ENCODE measurements at regions not wholly inside any gene's neighbourhood (a gene's known extent, or its start where the extent isn't known, plus 50 kb on each side); places are given as distances from the start of the nearest gene placed in this dataset.

DNA sequence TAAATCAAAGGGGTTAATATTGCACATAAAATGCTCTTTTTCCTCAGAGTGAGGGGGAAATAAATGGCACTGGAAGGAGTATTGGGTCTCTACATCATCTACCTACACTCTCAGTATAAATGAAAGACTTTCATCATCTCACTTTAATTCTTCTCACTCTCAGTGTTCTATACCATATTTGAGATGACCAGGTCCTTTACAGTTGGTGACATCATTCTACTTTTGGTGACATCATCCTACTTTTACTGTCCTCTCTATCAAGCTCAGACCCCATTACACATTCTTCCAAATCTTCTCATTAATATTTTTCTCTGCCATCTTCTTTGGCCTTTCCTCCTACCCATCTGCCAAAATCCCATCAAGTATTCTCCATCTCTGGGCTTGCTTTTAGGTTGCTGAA, 74.6 kb upstream of the TMEM106B start:
- H3K27ac ChIP-seq (ENCODE audit: low read depth, low read length, poor library complexity, severe bottlenecking), result no peak overlapping the region
- intact Hi-C loops (cut with micrococcal nuclease; ENCODE audit: unreplicated experiment), result no loop called here
- ChIA-PET CTCF (ENCODE audit: unreplicated experiment) (no interaction called here), POLR2A (no interaction called here)
- no peak for DNase-seq (ENCODE audit: low spot score)
- no peak overlapping the region for H2AFZ ChIP-seq (ENCODE audit: low read length)
- TF ChIP-seq, protein P1, sequence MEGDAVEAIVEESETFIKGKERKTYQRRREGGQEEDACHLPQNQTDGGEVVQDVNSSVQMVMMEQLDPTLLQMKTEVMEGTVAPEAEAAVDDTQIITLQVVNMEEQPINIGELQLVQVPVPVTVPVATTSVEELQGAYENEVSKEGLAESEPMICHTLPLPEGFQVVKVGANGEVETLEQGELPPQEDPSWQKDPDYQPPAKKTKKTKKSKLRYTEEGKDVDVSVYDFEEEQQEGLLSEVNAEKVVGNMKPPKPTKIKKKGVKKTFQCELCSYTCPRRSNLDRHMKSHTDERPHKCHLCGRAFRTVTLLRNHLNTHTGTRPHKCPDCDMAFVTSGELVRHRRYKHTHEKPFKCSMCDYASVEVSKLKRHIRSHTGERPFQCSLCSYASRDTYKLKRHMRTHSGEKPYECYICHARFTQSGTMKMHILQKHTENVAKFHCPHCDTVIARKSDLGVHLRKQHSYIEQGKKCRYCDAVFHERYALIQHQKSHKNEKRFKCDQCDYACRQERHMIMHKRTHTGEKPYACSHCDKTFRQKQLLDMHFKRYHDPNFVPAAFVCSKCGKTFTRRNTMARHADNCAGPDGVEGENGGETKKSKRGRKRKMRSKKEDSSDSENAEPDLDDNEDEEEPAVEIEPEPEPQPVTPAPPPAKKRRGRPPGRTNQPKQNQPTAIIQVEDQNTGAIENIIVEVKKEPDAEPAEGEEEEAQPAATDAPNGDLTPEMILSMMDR (conservative IDR thresholded peaks at IDR 0.05; ENCODE audit: low read length), result no peak
- no peak for TF ChIP-seq EZH2phosphoT487 (IDR thresholded peaks at IDR 0.05; ENCODE audit: borderline replicate concordance, low read depth, low read length)
- no peaks in the 10 kb centered on the region for H3K36me3 ChIP-seq (ENCODE audit: insufficient read depth, low read length)
- no peaks in the 10 kb centered on the region for H4K20me1 ChIP-seq (ENCODE audit: insufficient read depth, low read length)
- no peaks in the 10 kb centered on the region for H3K9me2 ChIP-seq (ENCODE audit: insufficient read depth, low read length)
- H3K4me3 ChIP-seq (ENCODE audit: low read depth, low read length, poor library complexity, severe bottlenecking), result no peak overlapping the region
- no peak overlapping the region for H3K4me2 ChIP-seq (ENCODE audit: low read length)
- no peaks in the 10 kb centered on the region for H3K9me3 ChIP-seq (ENCODE audit: low read length)
- H3K79me2 ChIP-seq (ENCODE audit: insufficient read depth, low read depth, low read length), result no peaks in the 10 kb centered on the region
- no peaks in the 10 kb centered on the region for H3K4me1 ChIP-seq (ENCODE audit: insufficient read depth, low read length, poor library complexity, severe bottlenecking)
- no TSS peak for BruUV-seq (replicated peaks)

DNA sequence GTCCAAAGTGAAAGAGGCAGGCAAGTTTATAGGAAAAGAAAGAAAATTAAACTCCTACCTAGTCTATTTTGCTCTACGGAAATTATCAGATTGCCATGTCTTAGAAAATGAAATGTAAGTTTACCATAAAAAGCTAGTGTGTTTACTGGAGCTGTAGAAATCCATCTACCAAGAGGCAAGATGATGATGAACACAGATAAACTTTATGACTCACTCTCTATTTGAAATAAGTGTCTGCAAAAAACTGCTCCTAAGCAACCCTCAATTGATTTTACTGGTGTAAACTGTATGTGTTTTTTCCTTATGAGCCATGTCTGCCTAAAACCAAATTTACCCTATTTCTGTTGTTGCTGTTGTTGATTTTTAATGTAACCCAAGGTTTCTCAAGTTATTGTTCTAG, 73.8 kb upstream of the TMEM106B start:
- intact Hi-C loops (cut with micrococcal nuclease; ENCODE audit: unreplicated experiment), result no loop called here
- Histone ChIP-seq H3K4me2 (ENCODE audit: low read length) (no peak overlapping the region), H3K79me2 (ENCODE audit: insufficient read depth, low read depth, low read length) (no peaks in the 10 kb centered on the region), H3K4me3 (ENCODE audit: low read depth, low read length, poor library complexity, severe bottlenecking) (no peak overlapping the region), H2AFZ (ENCODE audit: low read length) (no peak overlapping the region), H3K36me3 (ENCODE audit: insufficient read depth, low read length) (no peaks in the 10 kb centered on the region), H3K9me2 (ENCODE audit: insufficient read depth, low read length) (no peaks in the 10 kb centered on the region), H4K20me1 (ENCODE audit: insufficient read depth, low read length) (no peaks in the 10 kb centered on the region), H3K9me3 (ENCODE audit: low read length) (no peaks in the 10 kb centered on the region), H3K4me1 (ENCODE audit: insufficient read depth, low read length, poor library complexity, severe bottlenecking) (no peaks in the 10 kb centered on the region), H3K27ac (ENCODE audit: low read depth, low read length, poor library complexity, severe bottlenecking) (no peak overlapping the region)
- no TSS peak for BruUV-seq (replicated peaks)
- no peak for TF ChIP-seq EZH2phosphoT487 (IDR thresholded peaks at IDR 0.05; ENCODE audit: borderline replicate concordance, low read depth, low read length)
- TF ChIP-seq, protein P1 (conservative IDR thresholded peaks at IDR 0.05; ENCODE audit: low read length), result no peak
- DNase-seq (ENCODE audit: low spot score), result no peak
- ChIA-PET CTCF (ENCODE audit: unreplicated experiment) (no interaction called here), POLR2A (no interaction called here)

DNA sequence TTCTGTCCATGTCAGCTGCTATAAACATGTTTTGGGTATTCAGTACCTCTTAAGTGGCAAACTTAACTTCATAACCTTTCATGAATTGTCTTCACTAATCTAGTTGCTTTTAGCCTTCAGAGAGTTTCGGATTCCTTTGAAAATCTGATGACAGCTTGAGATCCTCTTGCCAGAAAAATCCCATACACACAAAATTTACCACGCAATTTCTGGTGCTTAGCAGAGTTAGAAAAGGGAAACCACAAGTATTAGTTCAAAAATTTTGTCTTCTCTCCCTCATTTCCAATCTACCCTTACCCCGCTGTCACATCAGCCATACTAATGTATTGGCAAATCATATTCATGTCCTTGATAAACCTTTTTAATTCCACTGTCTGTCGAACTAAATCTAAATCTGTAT, 72.7 kb upstream of the TMEM106B start:
- no peaks in the 10 kb centered on the region for H4K20me1 ChIP-seq (ENCODE audit: insufficient read depth, low read length)
- H3K9me3 ChIP-seq (ENCODE audit: low read length), result no peaks in the 10 kb centered on the region
- no peaks in the 10 kb centered on the region for H3K4me1 ChIP-seq (ENCODE audit: insufficient read depth, low read length, poor library complexity, severe bottlenecking)
- H3K36me3 ChIP-seq (ENCODE audit: insufficient read depth, low read length), result no peaks in the 10 kb centered on the region
- ChIA-PET POLR2A (no interaction called here), CTCF (ENCODE audit: unreplicated experiment) (no interaction called here)
- H3K9me2 ChIP-seq (ENCODE audit: insufficient read depth, low read length), result no peaks in the 10 kb centered on the region
- intact Hi-C loops (cut with micrococcal nuclease; ENCODE audit: unreplicated experiment), result no loop called here
- H3K79me2 ChIP-seq (ENCODE audit: insufficient read depth, low read depth, low read length), result no peaks in the 10 kb centered on the region
- no peak overlapping the region for H3K4me3 ChIP-seq (ENCODE audit: low read depth, low read length, poor library complexity, severe bottlenecking)
- no peak for TF ChIP-seq EZH2phosphoT487 (IDR thresholded peaks at IDR 0.05; ENCODE audit: borderline replicate concordance, low read depth, low read length)
- TF ChIP-seq, protein P1 (conservative IDR thresholded peaks at IDR 0.05; ENCODE audit: low read length), result no peak
- DNase-seq (ENCODE audit: low spot score), result no peak
- no TSS peak for BruUV-seq (replicated peaks)
- H3K4me2 ChIP-seq (ENCODE audit: low read length), result no peak overlapping the region
- no peak overlapping the region for H3K27ac ChIP-seq (ENCODE audit: low read depth, low read length, poor library complexity, severe bottlenecking)
- no peak overlapping the region for H2AFZ ChIP-seq (ENCODE audit: low read length)

Data from OCI-LY7 (cell line).